HG02759 (cell line): ENCODE measurements at regions not wholly inside any gene's neighbourhood (a gene's known extent, or its start where the extent isn't known, plus 50 kb on each side); places are given as distances from the start of the nearest gene placed in this dataset.
"Not testable (repeated sequence)": the region's sequence is repeated elsewhere in the genome, so short reads cannot be mapped to it uniquely, and the experiment has no call there.

Experiments used
- ATAC-seq: cut with Tn5 transposase; IDR thresholded peaks from one replicate; pipeline ENCODE4 v1.9.1; 2021; ENCODE audit warnings: mild to moderate bottlenecking, moderate library complexity; ENCODE audit not compliant: unreplicated experiment

- peak; percentile 77 for ATAC-seq
Measured at GRCh38 chr14:106605548-106606448, 1079.4 kb downstream of the TMEM121 start.

GRCh38 chr14:106606936-106607335, 1080.6 kb downstream of the TMEM121 start:
- no peak for ATAC-seq

- ATAC-seq = no peak
Measured at GRCh38 chr14:106610691-106611090, 1084.3 kb downstream of the TMEM121 start.

- no peak for ATAC-seq
Measured at GRCh38 chr14:106613256-106613655, 1086.9 kb downstream of the TMEM121 start.

- peak; percentile 55 for ATAC-seq
Measured at GRCh38 chr14:106618471-106618951, 1092.1 kb downstream of the TMEM121 start.

GRCh38 chr14:106619606-106620005, 1093.2 kb downstream of the TMEM121 start:
- no peak for ATAC-seq

GRCh38 chr14:106620368-106620767, 1094.0 kb downstream of the TMEM121 start:
- no peak for ATAC-seq

GRCh38 chr14:106622200-106622745, 1095.9 kb downstream of the TMEM121 start:
- no peak for ATAC-seq

GRCh38 chr14:106625186-106625585, 1098.8 kb downstream of the TMEM121 start:
- no peak for ATAC-seq

- ATAC-seq = not testable (repeated sequence)
Measured at GRCh38 chr14:106626469-106626868, 1100.1 kb downstream of the TMEM121 start.

- ATAC-seq = not testable (repeated sequence)
Measured at GRCh38 chr14:106626942-106627588, 1100.7 kb downstream of the TMEM121 start.

- no peak for ATAC-seq
Measured at GRCh38 chr14:106631879-106632278, 1105.5 kb downstream of the TMEM121 start.

- ATAC-seq = no peak
Measured at GRCh38 chr14:106633721-106634120, 1107.3 kb downstream of the TMEM121 start.

GRCh38 chr14:106635569-106635968, 1109.2 kb downstream of the TMEM121 start:
- no peak for ATAC-seq

GRCh38 chr14:106638786-106639452, 1112.5 kb downstream of the TMEM121 start:
- not testable (repeated sequence) for ATAC-seq

- ATAC-seq = no peak
Measured at GRCh38 chr14:106642090-106642489, 1115.7 kb downstream of the TMEM121 start.

- not testable (repeated sequence) for ATAC-seq
Measured at GRCh38 chr14:106642971-106643370, 1116.6 kb downstream of the TMEM121 start.

GRCh38 chr14:106648874-106649273, 1122.5 kb downstream of the TMEM121 start:
- not testable (repeated sequence) for ATAC-seq

GRCh38 chr14:106651016-106651415, 1124.6 kb downstream of the TMEM121 start:
- no peak for ATAC-seq

- ATAC-seq = no peak
Measured at GRCh38 chr14:106652494-106652893, 1126.1 kb downstream of the TMEM121 start.

- ATAC-seq = no peak
Measured at GRCh38 chr14:106657460-106657859, 1131.1 kb downstream of the TMEM121 start.
